Activated T-cell treated with anti-CD3 and anti-CD28 coated beads, Interleukin-2, amount 50 U/mL, for 24 hours (primary cell): ENCODE measurements at regions not wholly inside any gene's neighbourhood (a gene's known extent, or its start where the extent isn't known, plus 50 kb on each side); places are given as distances from the start of the nearest gene placed in this dataset.

Experiments
- DNase-seq: peaks from one replicate; pipeline ENCODE4 v3.0.0-alpha.2; 2020
- H3K27ac Mint-ChIP-seq: 2 replicates; pipeline ENCODE4 v1.8.0; 2020; ENCODE audit warnings: mild to moderate bottlenecking, mixed read lengths
- H3K27me3 Mint-ChIP-seq: 2 replicates; pipeline ENCODE4 v1.8.0; 2020; ENCODE audit warnings: mixed read lengths
- H3K36me3 Mint-ChIP-seq: 2 replicates; pipeline ENCODE4 v1.8.0; 2020; ENCODE audit warnings: low read depth, mixed read lengths
- H3K4me1 Mint-ChIP-seq: 2 replicates; pipeline ENCODE4 v1.8.0; 2020; ENCODE audit warnings: low read depth, mixed read lengths
- H3K4me3 Mint-ChIP-seq: 2 replicates; pipeline ENCODE4 v1.8.0; 2020; ENCODE audit warnings: mild to moderate bottlenecking, moderate library complexity, mixed read lengths
- H3K9me3 Mint-ChIP-seq: 2 replicates; pipeline ENCODE4 v1.8.0; 2020; ENCODE audit warnings: mixed read lengths

GRCh38 chr3:26556637-26557036, 65.9 kb upstream of the LRRC3B start:
- DNase-seq = no peak
- H3K4me3 Mint-ChIP-seq = no peak overlapping the region
- H3K4me1 Mint-ChIP-seq = no peaks in the 10 kb centered on the region
- H3K27ac Mint-ChIP-seq = no peak overlapping the region
- H3K36me3 Mint-ChIP-seq = no peaks in the 10 kb centered on the region
- H3K27me3 Mint-ChIP-seq = no peaks in the 10 kb centered on the region
- no peaks in the 10 kb centered on the region for H3K9me3 Mint-ChIP-seq

- Mint-ChIP-seq H3K9me3 (no peaks in the 10 kb centered on the region), H3K4me1 (no peaks in the 10 kb centered on the region), H3K36me3 (no peaks in the 10 kb centered on the region), H3K27me3 (no peaks in the 10 kb centered on the region), H3K4me3 (no peak overlapping the region), H3K27ac (no peak overlapping the region)
- no peak for DNase-seq
Observed at GRCh38 chr3:26558257-26558656, 64.3 kb upstream of the LRRC3B start.

- H3K27ac Mint-ChIP-seq = no peak overlapping the region
- H3K4me3 Mint-ChIP-seq = no peak overlapping the region
- no peaks in the 10 kb centered on the region for H3K36me3 Mint-ChIP-seq
- no peak for DNase-seq
- no peaks in the 10 kb centered on the region for H3K9me3 Mint-ChIP-seq
- no peaks in the 10 kb centered on the region for H3K4me1 Mint-ChIP-seq
- no peaks in the 10 kb centered on the region for H3K27me3 Mint-ChIP-seq
Observed at GRCh38 chr3:26559227-26559626, 63.3 kb upstream of the LRRC3B start.

- no peaks in the 10 kb centered on the region for H3K36me3 Mint-ChIP-seq
- no peak for DNase-seq
- no peaks in the 10 kb centered on the region for H3K9me3 Mint-ChIP-seq
- no peak overlapping the region for H3K4me3 Mint-ChIP-seq
- H3K27ac Mint-ChIP-seq = no peak overlapping the region
- no peaks in the 10 kb centered on the region for H3K4me1 Mint-ChIP-seq
- H3K27me3 Mint-ChIP-seq = no peaks in the 10 kb centered on the region
Observed at GRCh38 chr3:26560081-26560480, 62.5 kb upstream of the LRRC3B start.

GRCh38 chr3:26562021-26562768, 60.4 kb upstream of the LRRC3B start:
- H3K27ac Mint-ChIP-seq = no peak overlapping the region
- no peak overlapping the region for H3K4me3 Mint-ChIP-seq
- no peaks in the 10 kb centered on the region for H3K36me3 Mint-ChIP-seq
- no peaks in the 10 kb centered on the region for H3K4me1 Mint-ChIP-seq
- DNase-seq = no peak
- no peaks in the 10 kb centered on the region for H3K9me3 Mint-ChIP-seq
- no peaks in the 10 kb centered on the region for H3K27me3 Mint-ChIP-seq
